Mucosa of rectum (tissue), 2 donors: ENCODE measurements at regions not wholly inside any gene's neighbourhood (a gene's known extent, or its start where the extent isn't known, plus 50 kb on each side); places are given as distances from the start of the nearest gene placed in this dataset.
A peak's percentile ranks its signal among the peaks of the same experiment; 100 is the strongest.

ENCODE experiments used
- H3K27ac ChIP-seq, 2 donors: one replicate each; pipeline ENCODE4 v1.7.0; 2013; ENCODE audit warnings: inconsistent platforms in 2 of 2, low read depth in 2 of 2, low read length in 2 of 2
- H3K27me3 ChIP-seq, 2 donors: one replicate each; pipeline ENCODE4 v1.7.0; 2013; ENCODE audit warnings: low read length in 2 of 2; ENCODE audit not compliant: control insufficient read depth in 2 of 2, insufficient read depth in 2 of 2
- H3K36me3 ChIP-seq, 2 donors: one replicate each; pipeline ENCODE4 v1.7.0; 2013; ENCODE audit warnings: low read length in 2 of 2; ENCODE audit not compliant: control insufficient read depth in 2 of 2, insufficient read depth in 2 of 2
- H3K4me1 ChIP-seq, 2 donors: one replicate each; pipeline ENCODE4 v1.7.0; 2013; ENCODE audit warnings: low read length in 2 of 2, mild to moderate bottlenecking in 1 of 2; ENCODE audit not compliant: control insufficient read depth in 2 of 2, insufficient read depth in 2 of 2
- H3K4me3 ChIP-seq, 2 donors: one replicate each; pipeline ENCODE4 v1.7.0; 2013; ENCODE audit warnings: low read length in 2 of 2
- H3K9ac ChIP-seq, 2 donors: one replicate each; pipeline ENCODE4 v1.7.0; 2013; ENCODE audit warnings: low read length in 2 of 2, low read depth in 1 of 2, mild to moderate bottlenecking in 1 of 2
- H3K9me3 ChIP-seq, 2 donors: one replicate each; pipeline ENCODE4 v1.7.0; 2013; ENCODE audit warnings: low read length in 2 of 2; ENCODE audit not compliant: control insufficient read depth in 2 of 2
- donor health status: healthy.
- donor health status: Normal muscosa, but diverticular disease.

GRCh38 chr21:34202553-34203372 is 129.4 kb downstream of the MRPS6 start:
- Histone ChIP-seq H3K27ac (peak overlapping the region in 1 of 2 donors; percentile 23), H3K27me3 (no peaks in the 10 kb centered on the region), H3K4me3 (peak overlapping the region; percentile 60 to 73), H3K4me1 (peaks cover 7 to 10% of the 10 kb centered on the region in 2 donors), H3K9ac (peak overlapping the region in 1 of 2 donors; percentile 41), H3K9me3 (no peaks in the 10 kb centered on the region), H3K36me3 (no peaks in the 10 kb centered on the region)

GRCh38 chr21:34203851-34204420 is 130.6 kb downstream of the MRPS6 start:
- peaks cover 7 to 10% of the 10 kb centered on the region in 2 donors for H3K4me1 ChIP-seq
- no peaks in the 10 kb centered on the region for H3K36me3 ChIP-seq

GRCh38 chr21:34204481-34205439 is 131.4 kb downstream of the MRPS6 start:
- Histone ChIP-seq H3K36me3 (no peaks in the 10 kb centered on the region), H3K4me1 (peaks cover 7 to 10% of the 10 kb centered on the region in 2 donors), H3K9me3 (no peaks in the 10 kb centered on the region), H3K4me3 (no peak overlapping the region), H3K9ac (no peak overlapping the region), H3K27me3 (no peaks in the 10 kb centered on the region), H3K27ac (no peak overlapping the region)

More at GRCh38 chr21:34203851-34204420, 130.6 kb downstream of the MRPS6 start:
- no peak overlapping the region for H3K4me3 ChIP-seq
- no peak overlapping the region for H3K27ac ChIP-seq
- H3K27me3 ChIP-seq: no peaks in the 10 kb centered on the region
- no peaks in the 10 kb centered on the region for H3K9me3 ChIP-seq
- no peak overlapping the region for H3K9ac ChIP-seq

GRCh38 chr21:34205811-34206571 is 132.6 kb downstream of the MRPS6 start:
- Histone ChIP-seq H3K27me3 (no peaks in the 10 kb centered on the region), H3K27ac (no peak overlapping the region), H3K9me3 (no peaks in the 10 kb centered on the region), H3K36me3 (no peaks in the 10 kb centered on the region), H3K4me3 (no peak overlapping the region), H3K9ac (no peak overlapping the region), H3K4me1 (peaks cover 7 to 10% of the 10 kb centered on the region in 2 donors)

GRCh38 chr21:34213959-34214358 is 140.6 kb downstream of the MRPS6 start:
- Histone ChIP-seq H3K4me3 (no peak overlapping the region), H3K4me1 (no peaks in the 10 kb centered on the region), H3K9ac (no peak overlapping the region), H3K27me3 (no peaks in the 10 kb centered on the region), H3K9me3 (no peaks in the 10 kb centered on the region), H3K36me3 (no peaks in the 10 kb centered on the region), H3K27ac (no peak overlapping the region)

- H3K27ac ChIP-seq: no peak overlapping the region
- H3K27me3 ChIP-seq: no peaks in the 10 kb centered on the region
- H3K4me3 ChIP-seq: no peak overlapping the region
- no peaks in the 10 kb centered on the region for H3K36me3 ChIP-seq
- H3K4me1 ChIP-seq: no peaks in the 10 kb centered on the region
- no peak overlapping the region for H3K9ac ChIP-seq
- H3K9me3 ChIP-seq: no peaks in the 10 kb centered on the region
These were observed 142.1 kb downstream of the MRPS6 start for GRCh38 chr21:34215501-34215900.

GRCh38 chr21:34215911-34216717 is 142.7 kb downstream of the MRPS6 start:
- H3K4me3 ChIP-seq: no peak overlapping the region
- H3K9me3 ChIP-seq: no peaks in the 10 kb centered on the region
- H3K36me3 ChIP-seq: no peaks in the 10 kb centered on the region
- no peaks in the 10 kb centered on the region for H3K27me3 ChIP-seq
- no peak overlapping the region for H3K9ac ChIP-seq
- H3K27ac ChIP-seq: no peak overlapping the region
- no peaks in the 10 kb centered on the region for H3K4me1 ChIP-seq

GRCh38 chr21:34216718-34217032 is 143.3 kb downstream of the MRPS6 start:
- Histone ChIP-seq H3K4me1 (no peaks in the 10 kb centered on the region), H3K36me3 (no peaks in the 10 kb centered on the region), H3K27ac (no peak overlapping the region), H3K9ac (no peak overlapping the region), H3K27me3 (no peaks in the 10 kb centered on the region), H3K4me3 (no peak overlapping the region), H3K9me3 (no peaks in the 10 kb centered on the region)

- H3K4me3 ChIP-seq: no peak overlapping the region
- no peaks in the 10 kb centered on the region for H3K4me1 ChIP-seq
- H3K9me3 ChIP-seq: no peaks in the 10 kb centered on the region
- no peaks in the 10 kb centered on the region for H3K27me3 ChIP-seq
- no peak overlapping the region for H3K27ac ChIP-seq
- H3K36me3 ChIP-seq: no peaks in the 10 kb centered on the region
- no peak overlapping the region for H3K9ac ChIP-seq
These were observed 143.9 kb downstream of the MRPS6 start for GRCh38 chr21:34217263-34217662.
